ENCODE measurements at regions not wholly inside any gene's neighbourhood (a gene's known extent, or its start where the extent isn't known, plus 50 kb on each side); places are given as distances from the start of the nearest gene placed in this dataset.

GRCh38 chr22:27046086-27046485, 388.7 kb downstream of the MIAT start:
- H3K27ac ChIP-seq (ENCODE audit: low read depth, low read length) = no peak overlapping the region
- no peak overlapping the region for H3K4me2 ChIP-seq (ENCODE audit: insufficient read depth in 1 of 2, low read depth in 2 of 2, low read length in 2 of 2)
- H4K91ac ChIP-seq (replicated peaks; ENCODE audit: insufficient read length, low read length) = no peak overlapping the region
- no peak overlapping the region for H2AFZ ChIP-seq (ENCODE audit: low read length)
- H2BK12ac ChIP-seq (ENCODE audit: low read depth, low read length) = no peak overlapping the region
- H4K5ac ChIP-seq (ENCODE audit: insufficient read length, low read depth, low read length) = no peak overlapping the region
- no peaks in the 10 kb centered on the region for H3K79me2 ChIP-seq (ENCODE audit: control insufficient read depth in 1 of 2, insufficient read depth in 2 of 2, low read length in 2 of 2)
- no peak overlapping the region for H2BK20ac ChIP-seq (ENCODE audit: low read length)
- POLR2A ChIA-PET (ENCODE audit: partially characterized antibody) = no interaction called here
- 85% methylated on average over 1 of the region's 1 CpG; no CpG with 5 or more reads in 1 of the 2 experiments for WGBS, 2 experiments (ENCODE audit: extremely low coverage in 1 of 2, insufficient coverage in 1 of 2, insufficient read length in 1 of 2, insufficient replicate concordance in 2 of 2, low coverage in 1 of 2, low lambda C conversion rate in 2 of 2, missing lambda C conversion rate in 1 of 2)
- no peak overlapping the region for H3K9ac ChIP-seq (replicated peaks in 1 of 4; ENCODE audit: extremely low read depth in 1 of 4, low read depth in 3 of 4, low read length in 3 of 4)
- H3K79me1 ChIP-seq (ENCODE audit: low read depth, low read length) = no peaks in the 10 kb centered on the region
- no peak overlapping the region for H2AK5ac ChIP-seq (ENCODE audit: low read depth, low read length)
- H3K56ac ChIP-seq (replicated peaks; ENCODE audit: insufficient read length, low read depth, low read length) = no peak overlapping the region
- no peaks in the 10 kb centered on the region for H4K20me1 ChIP-seq (replicated peaks in 1 of 2; ENCODE audit: control insufficient read depth in 1 of 2, insufficient read depth in 2 of 2, low read length in 2 of 2)
- no peak overlapping the region for H3K14ac ChIP-seq (ENCODE audit: insufficient read length)
- no peak overlapping the region for H3K18ac ChIP-seq (ENCODE audit: extremely low read depth, low read length)
- H2BK5ac ChIP-seq (ENCODE audit: low read depth, low read length) = no peak overlapping the region
- peaks cover 1% of the 10 kb centered on the region; the same call in 1 of the 2 replicates for H3K23me2 ChIP-seq (ENCODE audit: low read depth, low read length)
- H3K23ac ChIP-seq (ENCODE audit: insufficient read length) = no peak overlapping the region
- DNase-seq (ENCODE audit: low read depth in 1 of 2, low spot score in 2 of 2) = no peak
- H3K9me3 ChIP-seq (ENCODE audit: insufficient read depth in 2 of 2, low read depth in 1 of 2, low read length in 1 of 2) = peaks cover 0 to 3% of the 10 kb centered on the region in 2 experiments; a peak in 1 of 4 replicates
- no peak overlapping the region for H3K4me3 ChIP-seq (ENCODE audit: extremely low read depth in 1 of 4, insufficient read depth in 2 of 4, low read depth in 3 of 4, low read length in 4 of 4)
- H2BK15ac ChIP-seq (ENCODE audit: low read length) = no peak overlapping the region
- no peak for FAIRE-seq
- no peaks in the 10 kb centered on the region for H3K36me3 ChIP-seq (ENCODE audit: control insufficient read depth in 2 of 4, insufficient read depth in 4 of 4, low read length in 3 of 4)
- no peaks in the 10 kb centered on the region for H3K27me3 ChIP-seq (replicated peaks in 1 of 4; ENCODE audit: control insufficient read depth in 3 of 4, extremely low read depth in 1 of 4, insufficient read depth in 3 of 4, low read length in 3 of 4)
- no peak overlapping the region for H3K4ac ChIP-seq (replicated peaks; ENCODE audit: insufficient read length, low read depth, low read length)
- CTCF ChIA-PET (ENCODE audit: partially characterized antibody) = interaction anchor here (0.8 to 2.3 kb wide), 3 partner anchors 10 to 105 kb away, joined by 3 to 10 read pairs (median 3); no protein-coding TSS in a partner anchor
- H3K4me1 ChIP-seq (replicated peaks in 1 of 4; ENCODE audit: control insufficient read depth in 3 of 4, insufficient read depth in 4 of 4, low read length in 3 of 4) = no peaks in the 10 kb centered on the region; a peak in 1 of 7 replicates
- no peak overlapping the region for H2BK120ac ChIP-seq (replicated peaks; ENCODE audit: low read depth, low read length)
- no peak overlapping the region for H4K8ac ChIP-seq (ENCODE audit: extremely low read depth, insufficient read depth, low read length)
- no peak for TF ChIP-seq TAF7 (optimal IDR thresholded peaks at IDR 0.05; ENCODE audit: borderline replicate concordance, low read depth, low read length)
- TF ChIP-seq ATF3 (IDR thresholded peaks at IDR 0.05; ENCODE audit: insufficient read depth, low read depth, low read length) = no peak
- TF ChIP-seq SIN3A (conservative IDR thresholded peaks at IDR 0.05 in 1 of 2, IDR thresholded peaks at IDR 0.05 in 1 of 2; ENCODE audit: low read depth in 1 of 2, low read length in 2 of 2) = no peak
- no peak for TF ChIP-seq NRF1 (IDR thresholded peaks at IDR 0.05; ENCODE audit: low read depth, low read length)

Data from H1 (cell line).